ENCODE measurements at regions not wholly inside any gene's neighbourhood (a gene's known extent, or its start where the extent isn't known, plus 50 kb on each side); places are given as distances from the start of the nearest gene placed in this dataset.

DNA sequence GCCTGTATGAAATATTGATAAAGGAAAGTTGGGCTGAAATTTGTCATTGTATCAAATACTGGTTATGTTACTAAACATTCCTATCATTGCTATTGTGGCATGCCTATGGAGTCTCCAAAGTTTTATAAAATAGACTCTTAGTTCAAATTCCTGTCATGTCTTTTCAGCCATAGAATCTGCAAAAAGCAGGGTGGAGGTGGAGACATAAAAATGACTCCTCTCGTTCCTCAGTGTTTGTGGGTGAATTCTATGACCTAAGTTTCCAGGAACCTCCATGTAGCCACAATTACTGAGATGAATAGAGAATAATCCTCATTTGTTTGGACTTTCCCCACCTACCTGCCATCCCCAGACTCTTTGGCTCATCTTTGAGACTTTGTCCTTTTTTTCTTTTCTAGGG lies 326.3 kb upstream of the ETAA1 start:
- Mint-ChIP-seq H3K4me3 (no peak overlapping the region), H3K4me1 (ENCODE audit: low read depth) (no peaks in the 10 kb centered on the region), H3K27ac (no peak overlapping the region), H3K27me3 (no peaks in the 10 kb centered on the region), H3K36me3 (ENCODE audit: low read depth) (no peaks in the 10 kb centered on the region), H3K9me3 (peaks cover 2% of the 10 kb centered on the region)
- no peak for ATAC-seq
- TF ChIP-seq, protein P1, sequence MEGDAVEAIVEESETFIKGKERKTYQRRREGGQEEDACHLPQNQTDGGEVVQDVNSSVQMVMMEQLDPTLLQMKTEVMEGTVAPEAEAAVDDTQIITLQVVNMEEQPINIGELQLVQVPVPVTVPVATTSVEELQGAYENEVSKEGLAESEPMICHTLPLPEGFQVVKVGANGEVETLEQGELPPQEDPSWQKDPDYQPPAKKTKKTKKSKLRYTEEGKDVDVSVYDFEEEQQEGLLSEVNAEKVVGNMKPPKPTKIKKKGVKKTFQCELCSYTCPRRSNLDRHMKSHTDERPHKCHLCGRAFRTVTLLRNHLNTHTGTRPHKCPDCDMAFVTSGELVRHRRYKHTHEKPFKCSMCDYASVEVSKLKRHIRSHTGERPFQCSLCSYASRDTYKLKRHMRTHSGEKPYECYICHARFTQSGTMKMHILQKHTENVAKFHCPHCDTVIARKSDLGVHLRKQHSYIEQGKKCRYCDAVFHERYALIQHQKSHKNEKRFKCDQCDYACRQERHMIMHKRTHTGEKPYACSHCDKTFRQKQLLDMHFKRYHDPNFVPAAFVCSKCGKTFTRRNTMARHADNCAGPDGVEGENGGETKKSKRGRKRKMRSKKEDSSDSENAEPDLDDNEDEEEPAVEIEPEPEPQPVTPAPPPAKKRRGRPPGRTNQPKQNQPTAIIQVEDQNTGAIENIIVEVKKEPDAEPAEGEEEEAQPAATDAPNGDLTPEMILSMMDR (IDR thresholded peaks at IDR 0.05): no peak
- CTCF ChIA-PET: no interaction called here
- intact Hi-C loops (cut with micrococcal nuclease): no loop called here
- POLR2A ChIA-PET: no interaction called here
- DNase-seq: no peak

DNA sequence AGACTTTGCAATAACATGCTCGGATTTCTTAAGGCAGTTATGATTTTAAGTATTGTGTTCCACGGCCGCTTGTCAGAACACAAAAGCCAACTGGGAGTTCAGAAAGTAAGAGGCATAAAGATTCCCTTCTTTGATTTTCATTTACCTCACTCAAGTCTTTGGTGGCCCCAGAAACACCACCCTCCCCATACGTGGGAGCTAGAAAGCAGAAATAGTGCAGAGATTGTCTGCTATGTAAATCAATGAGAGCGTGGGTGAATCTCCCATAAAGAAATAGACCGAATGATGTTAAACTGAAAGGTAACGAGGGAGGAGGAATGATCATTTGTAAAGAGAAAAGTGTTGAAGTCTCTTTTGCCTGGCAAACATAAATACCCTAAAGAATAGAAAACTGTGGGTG lies 322.1 kb upstream of the ETAA1 start:
- DNase-seq (no peak), ATAC-seq (no peak)
- Mint-ChIP-seq H3K9me3 (peaks cover 2% of the 10 kb centered on the region), H3K4me1 (ENCODE audit: low read depth) (no peaks in the 10 kb centered on the region), H3K36me3 (ENCODE audit: low read depth) (no peaks in the 10 kb centered on the region), H3K27me3 (no peaks in the 10 kb centered on the region), H3K27ac (no peak overlapping the region), H3K4me3 (no peak overlapping the region)
- ChIA-PET CTCF (no interaction called here), POLR2A (no interaction called here)
- intact Hi-C loops (cut with micrococcal nuclease): no loop called here
- TF ChIP-seq, protein P1 (IDR thresholded peaks at IDR 0.05): no peak

DNA sequence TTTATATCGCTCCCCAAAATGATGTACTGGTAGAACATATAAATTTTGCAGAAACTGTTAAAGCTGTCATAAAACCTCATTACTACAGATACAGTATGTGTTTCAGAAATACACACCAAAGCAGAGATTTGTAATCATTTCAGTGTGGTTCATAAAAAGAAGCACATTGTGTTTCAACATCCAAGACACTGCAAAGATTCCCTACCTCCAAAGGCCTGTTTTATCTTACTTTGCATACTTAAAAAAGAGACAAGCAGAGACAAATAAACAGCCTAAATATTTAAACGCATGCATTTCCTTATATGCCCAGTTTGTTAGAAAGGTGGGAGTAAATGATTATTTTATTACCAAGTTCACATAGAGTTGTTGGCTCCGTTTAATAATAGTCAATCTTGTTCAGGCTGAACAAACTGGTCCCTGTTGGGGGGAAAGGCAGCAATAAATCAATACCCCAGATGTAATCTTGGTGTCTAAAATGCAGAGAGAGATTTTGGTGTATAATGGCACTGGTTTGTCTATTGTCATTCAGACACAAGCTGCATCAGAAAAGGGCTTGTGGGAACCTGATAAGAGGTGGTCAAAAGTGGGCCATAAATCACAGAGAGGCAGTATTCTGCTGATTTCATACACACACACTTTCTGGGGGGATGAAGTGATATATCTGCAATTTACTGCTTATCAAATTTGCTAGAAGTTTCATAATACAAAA lies 321.4 kb upstream of the ETAA1 start:
- ATAC-seq (no peak), DNase-seq (no peak)
- TF ChIP-seq, protein P1 (IDR thresholded peaks at IDR 0.05): no peak
- no peaks in the 10 kb centered on the region for H3K4me1 Mint-ChIP-seq (ENCODE audit: low read depth)
- ChIA-PET CTCF (no interaction called here), POLR2A (no interaction called here)
- peaks cover 6% of the 10 kb centered on the region for H3K9me3 Mint-ChIP-seq
- no peak overlapping the region for H3K27ac Mint-ChIP-seq
- no peak overlapping the region for H3K4me3 Mint-ChIP-seq
- intact Hi-C loops (cut with micrococcal nuclease): no loop called here
- H3K36me3 Mint-ChIP-seq (ENCODE audit: low read depth): no peaks in the 10 kb centered on the region
- H3K27me3 Mint-ChIP-seq: no peaks in the 10 kb centered on the region

DNA sequence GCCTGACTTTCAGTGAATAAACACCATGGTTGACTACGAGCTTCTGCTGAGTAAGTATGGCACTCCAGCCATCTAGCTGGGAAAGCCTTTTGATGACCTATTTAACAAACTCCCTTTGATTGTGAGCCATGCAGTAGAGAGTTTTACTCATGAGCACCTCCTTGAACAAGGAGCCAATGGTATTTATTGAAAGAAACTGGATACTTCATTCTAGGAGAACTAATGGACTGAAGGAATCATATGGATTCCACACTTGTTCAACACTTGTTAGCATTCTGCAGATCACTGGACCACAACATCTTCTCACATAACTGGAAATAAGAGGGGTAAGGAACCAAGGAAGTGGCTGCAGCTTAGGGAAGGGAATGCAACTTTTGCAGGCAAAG lies 320.9 kb upstream of the ETAA1 start:
- H3K4me3 Mint-ChIP-seq: no peak overlapping the region
- intact Hi-C loops (cut with micrococcal nuclease): no loop called here

DNA sequence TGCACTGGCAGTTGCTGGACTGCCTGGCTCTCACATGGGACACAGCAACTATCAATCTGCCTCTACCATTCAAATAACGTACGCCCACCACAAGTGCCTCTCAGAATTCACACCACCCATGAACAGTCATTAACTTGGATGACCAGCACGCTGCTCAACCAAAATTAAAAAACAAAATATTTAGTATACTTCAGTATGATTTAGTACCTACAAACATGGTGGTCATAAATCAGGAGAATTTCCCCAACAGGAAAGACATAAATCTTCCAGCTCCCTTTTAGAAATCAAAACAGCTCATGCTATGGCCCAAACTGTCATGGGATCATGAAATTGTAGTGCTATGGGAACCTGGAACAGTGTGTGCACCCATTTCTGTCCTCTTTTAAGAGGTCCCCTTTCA lies 317.4 kb upstream of the ETAA1 start:
- no peak for ATAC-seq
- POLR2A ChIA-PET: interaction anchor here (0.5 kb wide), 1 partner anchor 174 kb away, joined by 3 read pairs; no protein-coding TSS in a partner anchor
- H3K4me3 Mint-ChIP-seq: no peak overlapping the region
- no peak overlapping the region for H3K27ac Mint-ChIP-seq
- DNase-seq: no peak
- H3K36me3 Mint-ChIP-seq (ENCODE audit: low read depth): no peaks in the 10 kb centered on the region
- H3K9me3 Mint-ChIP-seq: peaks cover 6% of the 10 kb centered on the region
- no peaks in the 10 kb centered on the region for H3K4me1 Mint-ChIP-seq (ENCODE audit: low read depth)
- TF ChIP-seq, protein P1 (IDR thresholded peaks at IDR 0.05): no peak
- intact Hi-C loops (cut with micrococcal nuclease): no loop called here
- H3K27me3 Mint-ChIP-seq: no peaks in the 10 kb centered on the region
- CTCF ChIA-PET: interaction anchor here (0.5 kb wide), 1 partner anchor 125 kb away, joined by 3 read pairs; no protein-coding TSS in a partner anchor

More for the DNA sequence above, 320.9 kb upstream of the ETAA1 start:
- ATAC-seq (no peak), DNase-seq (no peak)
- TF ChIP-seq, protein P1 (IDR thresholded peaks at IDR 0.05): no peak
- Mint-ChIP-seq H3K4me1 (ENCODE audit: low read depth) (no peaks in the 10 kb centered on the region), H3K9me3 (peaks cover 6% of the 10 kb centered on the region), H3K27ac (no peak overlapping the region), H3K27me3 (no peaks in the 10 kb centered on the region), H3K36me3 (ENCODE audit: low read depth) (no peaks in the 10 kb centered on the region)
- POLR2A ChIA-PET: no interaction called here
- CTCF ChIA-PET: no interaction called here

Data from activated CD8-positive, alpha-beta T cell treated with anti-CD3 and anti-CD28 coated beads for 36 hours (primary cell).